ENCODE measurements at regions not wholly inside any gene's neighbourhood (a gene's known extent, or its start where the extent isn't known, plus 50 kb on each side); places are given as distances from the start of the nearest gene placed in this dataset.

DNA sequence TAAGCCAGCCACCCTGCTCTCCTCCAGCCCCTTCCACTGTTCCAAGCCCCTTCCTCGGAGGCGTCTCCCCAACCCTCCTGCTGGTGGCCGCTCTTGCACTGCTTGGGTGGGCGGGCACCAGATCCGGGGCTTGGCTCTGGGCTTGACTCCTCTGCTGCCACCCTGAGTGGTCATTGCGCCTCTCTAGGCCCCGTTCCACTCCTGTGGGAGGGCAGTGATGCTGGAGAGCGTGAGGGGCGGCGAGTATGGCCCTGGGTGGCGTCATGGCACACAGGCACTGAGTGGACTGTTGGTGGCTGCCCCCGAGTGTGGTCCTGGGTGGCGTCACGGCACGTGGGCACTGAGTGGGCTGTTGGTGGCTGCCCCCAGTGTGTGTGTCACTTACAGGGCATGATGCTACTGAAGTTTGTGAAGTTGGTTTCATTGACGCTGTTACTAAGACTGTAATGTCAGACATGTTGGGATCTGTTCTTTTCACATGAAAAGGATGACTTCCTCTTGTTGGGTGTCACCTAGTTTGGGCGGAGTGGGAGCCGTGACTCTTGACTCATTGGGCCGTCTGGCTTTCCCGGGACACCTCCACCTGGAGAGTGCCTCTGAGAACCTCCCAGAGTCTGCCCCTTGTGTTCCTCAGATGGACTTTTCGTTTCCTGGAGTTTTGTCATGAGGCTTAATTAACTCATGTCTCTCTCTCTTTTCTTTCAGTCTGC lies 55.9 kb upstream of the HGFAC start:
- TF ChIP-seq, protein P1, sequence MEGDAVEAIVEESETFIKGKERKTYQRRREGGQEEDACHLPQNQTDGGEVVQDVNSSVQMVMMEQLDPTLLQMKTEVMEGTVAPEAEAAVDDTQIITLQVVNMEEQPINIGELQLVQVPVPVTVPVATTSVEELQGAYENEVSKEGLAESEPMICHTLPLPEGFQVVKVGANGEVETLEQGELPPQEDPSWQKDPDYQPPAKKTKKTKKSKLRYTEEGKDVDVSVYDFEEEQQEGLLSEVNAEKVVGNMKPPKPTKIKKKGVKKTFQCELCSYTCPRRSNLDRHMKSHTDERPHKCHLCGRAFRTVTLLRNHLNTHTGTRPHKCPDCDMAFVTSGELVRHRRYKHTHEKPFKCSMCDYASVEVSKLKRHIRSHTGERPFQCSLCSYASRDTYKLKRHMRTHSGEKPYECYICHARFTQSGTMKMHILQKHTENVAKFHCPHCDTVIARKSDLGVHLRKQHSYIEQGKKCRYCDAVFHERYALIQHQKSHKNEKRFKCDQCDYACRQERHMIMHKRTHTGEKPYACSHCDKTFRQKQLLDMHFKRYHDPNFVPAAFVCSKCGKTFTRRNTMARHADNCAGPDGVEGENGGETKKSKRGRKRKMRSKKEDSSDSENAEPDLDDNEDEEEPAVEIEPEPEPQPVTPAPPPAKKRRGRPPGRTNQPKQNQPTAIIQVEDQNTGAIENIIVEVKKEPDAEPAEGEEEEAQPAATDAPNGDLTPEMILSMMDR (IDR thresholded peaks at IDR 0.05), result no peak
- TF ChIP-seq POLR2AphosphoS5 (IDR thresholded peaks at IDR 0.05), result no peak
